ENCODE measurements at regions not wholly inside any gene's neighbourhood (a gene's known extent, or its start where the extent isn't known, plus 50 kb on each side); places are given as distances from the start of the nearest gene placed in this dataset.

GRCh38 chr6:14757418-14757817, 488.5 kb upstream of the JARID2 start:
- no peak for TF ChIP-seq CTCF (IDR thresholded peaks at IDR 0.05; ENCODE audit: poor library complexity)
- TF ChIP-seq EZH2phosphoT487 (IDR thresholded peaks at IDR 0.05; ENCODE audit: low read depth, severe bottlenecking, unreplicated experiment) = no peak
- TF ChIP-seq EZH2 (IDR thresholded peaks at IDR 0.05; ENCODE audit: borderline replicate concordance) = no peak
- WGBS (ENCODE audit: low lambda C conversion rate, missing lambda C conversion rate) = 91% methylated on average over 1 of the region's 1 CpG
- Histone ChIP-seq H4K20me1 (ENCODE audit: insufficient read depth, poor library complexity, severe bottlenecking) (no peaks in the 10 kb centered on the region), H3K9me3 (ENCODE audit: low read depth) (no peaks in the 10 kb centered on the region), H3K4me3 (no peak overlapping the region), H3K4me2 (no peak overlapping the region), H3K9me2 (replicated peaks; ENCODE audit: insufficient read depth) (no peaks in the 10 kb centered on the region), H3K36me3 (replicated peaks; ENCODE audit: insufficient read depth, low read depth) (no peaks in the 10 kb centered on the region), H3K27me3 (no peaks in the 10 kb centered on the region), H2AFZ (no peak overlapping the region), H3K79me2 (no peaks in the 10 kb centered on the region), H3K4me1 (ENCODE audit: insufficient read depth) (no peaks in the 10 kb centered on the region), H3K27ac (no peak overlapping the region)
- no peak for DNase-seq (ENCODE audit: low spot score)

- no peaks in the 10 kb centered on the region for H3K9me3 ChIP-seq (ENCODE audit: low read depth)
- no peak overlapping the region for H2AFZ ChIP-seq
- 80% methylated on average over 8 of the region's 8 CpGs for WGBS (ENCODE audit: low lambda C conversion rate, missing lambda C conversion rate)
- DNase-seq (ENCODE audit: low spot score) = peak; percentile 21
- H3K36me3 ChIP-seq (replicated peaks; ENCODE audit: insufficient read depth, low read depth) = no peaks in the 10 kb centered on the region
- H3K79me2 ChIP-seq = no peaks in the 10 kb centered on the region
- H3K9me2 ChIP-seq (replicated peaks; ENCODE audit: insufficient read depth) = no peaks in the 10 kb centered on the region
- H3K4me3 ChIP-seq = no peak overlapping the region
- no peaks in the 10 kb centered on the region for H4K20me1 ChIP-seq (ENCODE audit: insufficient read depth, poor library complexity, severe bottlenecking)
- no peaks in the 10 kb centered on the region for H3K27me3 ChIP-seq
- H3K4me1 ChIP-seq (ENCODE audit: insufficient read depth) = no peaks in the 10 kb centered on the region
- H3K27ac ChIP-seq = no peak overlapping the region
- TF ChIP-seq EZH2phosphoT487 (IDR thresholded peaks at IDR 0.05; ENCODE audit: low read depth, severe bottlenecking, unreplicated experiment) = no peak
- no peak for TF ChIP-seq EZH2 (IDR thresholded peaks at IDR 0.05; ENCODE audit: borderline replicate concordance)
- TF ChIP-seq CTCF (IDR thresholded peaks at IDR 0.05; ENCODE audit: poor library complexity) = no peak
- H3K4me2 ChIP-seq = no peak overlapping the region
These were observed 487.3 kb upstream of the JARID2 start for GRCh38 chr6:14758421-14759081.

GRCh38 chr6:14759976-14760672, 485.7 kb upstream of the JARID2 start:
- Histone ChIP-seq H3K9me3 (ENCODE audit: low read depth) (no peaks in the 10 kb centered on the region), H4K20me1 (ENCODE audit: insufficient read depth, poor library complexity, severe bottlenecking) (no peaks in the 10 kb centered on the region), H3K27ac (no peak overlapping the region), H3K4me1 (ENCODE audit: insufficient read depth) (no peaks in the 10 kb centered on the region), H3K9me2 (replicated peaks; ENCODE audit: insufficient read depth) (no peaks in the 10 kb centered on the region), H3K27me3 (no peaks in the 10 kb centered on the region), H3K4me3 (no peak overlapping the region), H2AFZ (no peak overlapping the region), H3K36me3 (replicated peaks; ENCODE audit: insufficient read depth, low read depth) (no peaks in the 10 kb centered on the region), H3K4me2 (no peak overlapping the region), H3K79me2 (no peaks in the 10 kb centered on the region)
- TF ChIP-seq CTCF (IDR thresholded peaks at IDR 0.05; ENCODE audit: poor library complexity) = no peak
- TF ChIP-seq EZH2 (IDR thresholded peaks at IDR 0.05; ENCODE audit: borderline replicate concordance) = no peak
- no peak for TF ChIP-seq EZH2phosphoT487 (IDR thresholded peaks at IDR 0.05; ENCODE audit: low read depth, severe bottlenecking, unreplicated experiment)
- DNase-seq (ENCODE audit: low spot score) = no peak
- WGBS (ENCODE audit: low lambda C conversion rate, missing lambda C conversion rate) = 90% methylated on average over 4 of the region's 4 CpGs
